Vagina (tissue), 2 donors: ENCODE measurements at regions not wholly inside any gene's neighbourhood (a gene's known extent, or its start where the extent isn't known, plus 50 kb on each side); places are given as distances from the start of the nearest gene placed in this dataset.

ENCODE experiments used
- DNase-seq, 2 donors: peaks; one replicate each; pipeline ENCODE4 v3.0.0-alpha.2; 2017; ENCODE audit errors: extremely low spot score in 2 of 2
- H3K27ac ChIP-seq: fragments of 200-600 bp; sonication (generic); one replicate; pipeline ENCODE4 v1.5.1; 2019
- H3K27me3 ChIP-seq: fragments of 200-600 bp; sonication (generic); one replicate; pipeline ENCODE4 v1.5.1; 2019
- H3K36me3 ChIP-seq, 2 donors: fragments of 200-600 bp; sonication (generic); one replicate each; pipeline ENCODE4 v1.5.1; 2017 to 2019
- H3K4me1 ChIP-seq: fragments of 200-600 bp; sonication (generic); one replicate; pipeline ENCODE4 v1.5.1; 2019
- H3K4me3 ChIP-seq, 2 donors: fragments of 200-600 bp; sonication (generic); 1 replicate in 1 of 2; 2 replicates in 1 of 2; pipeline ENCODE4 v1.5.1; 2016 to 2019
- H3K9me3 ChIP-seq: fragments of 200-600 bp; sonication (generic); one replicate; pipeline ENCODE4 v1.5.1; 2019
- POLR2A ChIP-seq, 2 donors: fragments of 450-650 bp; IDR thresholded peaks; one replicate each; pipeline ENCODE4 v1.6.1; 2017; ENCODE audit warnings: antibody characterized with exemption in 2 of 2, mild to moderate bottlenecking in 2 of 2, moderate library complexity in 2 of 2
- POLR2AphosphoS5 ChIP-seq, 2 donors: sonication (generic); formaldehyde crosslinking; IDR thresholded peaks; one replicate each; pipeline ENCODE4 v1.9.0; 2017; ENCODE audit warnings: antibody characterized with exemption in 2 of 2, mild to moderate bottlenecking in 2 of 2, low read depth in 1 of 2; ENCODE audit not compliant: insufficient read depth in 1 of 2
- intact Hi-C: fragments of 100-400 bp; cut with DNase I; formaldehyde crosslinking; loops from one replicate; pipeline ENCODE4 v1.15.1; 2023
- TF ChIP-seq, protein P1 (sequence below), 3 experiments: fragments of 450-650 bp in 2 of 3; fragments of 200-600 bp in 1 of 3; sonication (generic) in 1 of 3; IDR thresholded peaks; one replicate each; pipeline ENCODE4 v1.5.1; 2017 to 2019; ENCODE audit warnings: antibody characterized with exemption in 3 of 3, mild to moderate bottlenecking in 2 of 3, moderate library complexity in 2 of 3

GRCh38 chr5:23157169-23157568, 304.0 kb upstream of the CDH12 start:
- Histone ChIP-seq H3K4me3 (no peak overlapping the region), H3K4me1 (no peaks in the 10 kb centered on the region), H3K9me3 (no peaks in the 10 kb centered on the region), H3K36me3 (no peaks in the 10 kb centered on the region), H3K27me3 (no peaks in the 10 kb centered on the region), H3K27ac (no peak overlapping the region)
- intact Hi-C loops, result no loop called here
- no peak for TF ChIP-seq POLR2A (IDR thresholded peaks at IDR 0.05)
- TF ChIP-seq, protein P1, sequence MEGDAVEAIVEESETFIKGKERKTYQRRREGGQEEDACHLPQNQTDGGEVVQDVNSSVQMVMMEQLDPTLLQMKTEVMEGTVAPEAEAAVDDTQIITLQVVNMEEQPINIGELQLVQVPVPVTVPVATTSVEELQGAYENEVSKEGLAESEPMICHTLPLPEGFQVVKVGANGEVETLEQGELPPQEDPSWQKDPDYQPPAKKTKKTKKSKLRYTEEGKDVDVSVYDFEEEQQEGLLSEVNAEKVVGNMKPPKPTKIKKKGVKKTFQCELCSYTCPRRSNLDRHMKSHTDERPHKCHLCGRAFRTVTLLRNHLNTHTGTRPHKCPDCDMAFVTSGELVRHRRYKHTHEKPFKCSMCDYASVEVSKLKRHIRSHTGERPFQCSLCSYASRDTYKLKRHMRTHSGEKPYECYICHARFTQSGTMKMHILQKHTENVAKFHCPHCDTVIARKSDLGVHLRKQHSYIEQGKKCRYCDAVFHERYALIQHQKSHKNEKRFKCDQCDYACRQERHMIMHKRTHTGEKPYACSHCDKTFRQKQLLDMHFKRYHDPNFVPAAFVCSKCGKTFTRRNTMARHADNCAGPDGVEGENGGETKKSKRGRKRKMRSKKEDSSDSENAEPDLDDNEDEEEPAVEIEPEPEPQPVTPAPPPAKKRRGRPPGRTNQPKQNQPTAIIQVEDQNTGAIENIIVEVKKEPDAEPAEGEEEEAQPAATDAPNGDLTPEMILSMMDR (IDR thresholded peaks at IDR 0.05), result no peak
- TF ChIP-seq POLR2AphosphoS5 (IDR thresholded peaks at IDR 0.05; ENCODE audit: insufficient read depth in 1 of 2, low read depth in 1 of 2), result no peak
- no peak for DNase-seq

- intact Hi-C loops, result no loop called here
Measured at GRCh38 chr5:23147625-23148024, 294.5 kb upstream of the CDH12 start.

DNA sequence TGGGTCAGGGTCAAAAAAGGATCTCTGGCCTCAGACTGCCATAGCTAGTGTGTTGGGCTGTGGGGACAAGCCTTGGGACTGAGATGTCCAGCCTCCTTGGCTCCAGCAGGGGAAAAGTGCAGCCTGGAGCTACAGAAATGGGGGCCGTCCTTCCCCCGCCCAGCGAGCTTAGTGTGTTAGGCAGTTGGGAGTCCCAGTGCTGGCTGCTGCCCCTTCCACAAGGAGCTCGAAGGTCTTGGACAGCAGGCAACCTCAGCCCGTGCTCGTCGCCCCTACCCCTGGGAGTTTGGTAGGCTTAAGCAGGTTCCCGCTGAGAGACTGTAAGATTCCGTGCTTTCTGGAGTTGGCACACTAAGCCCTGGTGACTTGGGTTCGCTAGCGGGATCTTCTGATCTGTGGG, 293.0 kb upstream of the CDH12 start:
- H3K27me3 ChIP-seq, result no peaks in the 10 kb centered on the region
- DNase-seq, result no peak
- H3K4me1 ChIP-seq, result no peaks in the 10 kb centered on the region
- no peak overlapping the region for H3K27ac ChIP-seq
- TF ChIP-seq, protein P1 (IDR thresholded peaks at IDR 0.05), result no peak
- H3K9me3 ChIP-seq, result no peaks in the 10 kb centered on the region
- no peaks in the 10 kb centered on the region for H3K36me3 ChIP-seq
- intact Hi-C loops, result no loop called here
- H3K4me3 ChIP-seq, result no peak overlapping the region

More at GRCh38 chr5:23147625-23148024, 294.5 kb upstream of the CDH12 start:
- no peak for DNase-seq
- H3K36me3 ChIP-seq, result no peaks in the 10 kb centered on the region
- no peaks in the 10 kb centered on the region for H3K9me3 ChIP-seq
- no peak overlapping the region for H3K27ac ChIP-seq
- H3K4me3 ChIP-seq, result no peak overlapping the region
- no peak for TF ChIP-seq POLR2AphosphoS5 (IDR thresholded peaks at IDR 0.05; ENCODE audit: insufficient read depth in 1 of 2, low read depth in 1 of 2)
- no peak for TF ChIP-seq POLR2A (IDR thresholded peaks at IDR 0.05)
- TF ChIP-seq, protein P1 (IDR thresholded peaks at IDR 0.05), result no peak
- H3K27me3 ChIP-seq, result no peaks in the 10 kb centered on the region
- no peaks in the 10 kb centered on the region for H3K4me1 ChIP-seq

DNA sequence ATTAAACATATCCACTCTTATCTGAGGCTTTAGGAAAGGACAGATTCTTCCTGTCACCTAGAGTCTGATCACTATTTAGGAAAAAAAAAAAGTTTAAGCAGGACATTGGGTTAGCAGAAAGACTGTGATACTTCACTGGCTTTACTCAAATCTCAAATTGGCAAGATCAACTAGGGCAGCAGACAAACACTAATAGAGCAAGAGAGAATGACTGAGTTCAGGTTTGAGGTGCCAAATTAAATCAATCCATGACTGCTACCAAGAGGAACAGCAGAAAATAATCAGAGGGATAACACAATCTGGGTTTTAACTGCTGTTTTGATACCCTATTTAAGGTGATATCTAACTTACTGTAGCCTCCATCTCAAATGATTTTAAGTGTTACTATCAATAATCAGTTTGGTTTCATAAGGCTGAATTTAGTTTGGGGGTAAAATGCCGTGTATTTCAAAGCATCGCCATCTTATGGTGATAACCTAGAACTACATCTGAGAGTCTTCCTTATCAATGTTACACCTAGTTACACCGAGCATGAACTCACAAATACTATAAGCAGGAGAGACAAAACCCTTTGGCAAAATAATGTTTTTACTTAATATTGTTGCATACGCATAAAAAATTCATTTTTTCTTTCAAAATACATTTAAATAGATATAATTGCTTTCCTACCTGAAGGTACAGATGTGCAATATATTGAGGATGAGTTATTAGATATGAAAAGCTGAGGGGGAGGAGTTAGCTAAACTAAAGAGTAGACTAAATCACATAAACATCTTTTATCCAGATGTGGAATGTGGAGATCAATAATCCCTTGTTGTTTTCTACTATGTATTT, 286.4 kb upstream of the CDH12 start:
- H3K4me1 ChIP-seq, result no peaks in the 10 kb centered on the region
- no peak for DNase-seq
- intact Hi-C loops, result no loop called here
- no peaks in the 10 kb centered on the region for H3K36me3 ChIP-seq
- H3K27me3 ChIP-seq, result no peaks in the 10 kb centered on the region
- TF ChIP-seq POLR2AphosphoS5 (IDR thresholded peaks at IDR 0.05; ENCODE audit: insufficient read depth in 1 of 2, low read depth in 1 of 2) (no peak), POLR2A (IDR thresholded peaks at IDR 0.05) (no peak)
- TF ChIP-seq, protein P1 (IDR thresholded peaks at IDR 0.05), result no peak
- no peak overlapping the region for H3K27ac ChIP-seq
- H3K9me3 ChIP-seq, result no peaks in the 10 kb centered on the region
- H3K4me3 ChIP-seq, result no peak overlapping the region

DNA sequence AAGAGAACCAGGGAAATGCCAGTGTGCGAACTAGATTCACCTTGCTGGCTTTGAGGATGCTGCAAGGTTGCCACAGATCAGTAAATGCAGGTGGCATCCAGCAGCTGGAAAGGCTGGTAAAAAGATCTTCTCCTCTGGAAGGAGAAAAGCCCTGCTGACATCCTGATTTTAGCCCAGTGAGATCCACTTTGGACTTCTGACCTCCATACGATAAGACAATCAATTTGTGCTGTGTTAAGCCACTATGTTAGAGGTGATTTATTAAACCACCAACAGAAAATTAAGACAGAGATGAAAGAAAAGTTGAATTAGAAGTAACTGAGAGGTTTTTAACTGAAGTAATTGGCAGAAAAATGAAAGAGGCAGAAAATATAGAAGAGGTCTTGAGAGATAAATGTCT, 283.8 kb upstream of the CDH12 start:
- no peak for DNase-seq
- Histone ChIP-seq H3K36me3 (no peaks in the 10 kb centered on the region), H3K9me3 (no peaks in the 10 kb centered on the region), H3K27ac (no peak overlapping the region), H3K4me1 (no peaks in the 10 kb centered on the region), H3K4me3 (no peak overlapping the region), H3K27me3 (no peaks in the 10 kb centered on the region)
- intact Hi-C loops, result no loop called here
- TF ChIP-seq, protein P1 (IDR thresholded peaks at IDR 0.05), result no peak
- TF ChIP-seq POLR2A (IDR thresholded peaks at IDR 0.05) (no peak), POLR2AphosphoS5 (IDR thresholded peaks at IDR 0.05; ENCODE audit: insufficient read depth in 1 of 2, low read depth in 1 of 2) (no peak)
